GM10266 (cell line): ENCODE measurements at regions not wholly inside any gene's neighbourhood (a gene's known extent, or its start where the extent isn't known, plus 50 kb on each side); places are given as distances from the start of the nearest gene placed in this dataset.

Source experiments
- DNase-seq: peaks from one replicate; pipeline ENCODE4 v3.0.0; 2012; ENCODE audit errors: extremely low spot score
- TF ChIP-seq, protein P1 (sequence below): IDR thresholded peaks from 2 replicates; pipeline ENCODE4 v1.5.1; 2012; ENCODE audit warnings: mild to moderate bottlenecking, low read depth; ENCODE audit not compliant: control insufficient read depth, insufficient read depth; ENCODE audit errors: missing control alignments

DNA sequence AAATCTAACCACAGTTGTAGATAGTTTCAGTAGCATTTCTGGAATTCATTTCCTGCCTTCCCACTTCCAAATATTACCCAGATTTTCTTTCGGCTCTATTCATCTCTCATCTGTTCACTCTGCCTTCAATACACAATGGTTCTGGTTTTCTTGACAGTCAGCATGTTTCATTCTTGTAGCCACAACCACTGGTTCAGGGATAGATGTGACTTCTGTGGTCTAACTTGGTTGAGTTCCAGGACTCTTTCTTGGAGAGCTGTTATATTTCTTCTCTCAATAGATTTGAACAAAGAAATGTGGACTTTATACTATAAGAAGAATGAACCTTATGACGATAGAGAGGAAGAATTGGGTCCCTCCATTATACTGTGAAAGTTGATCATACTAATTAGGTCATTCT is 228.8 kb downstream of the NSUN3 start:
- TF ChIP-seq, protein P1, sequence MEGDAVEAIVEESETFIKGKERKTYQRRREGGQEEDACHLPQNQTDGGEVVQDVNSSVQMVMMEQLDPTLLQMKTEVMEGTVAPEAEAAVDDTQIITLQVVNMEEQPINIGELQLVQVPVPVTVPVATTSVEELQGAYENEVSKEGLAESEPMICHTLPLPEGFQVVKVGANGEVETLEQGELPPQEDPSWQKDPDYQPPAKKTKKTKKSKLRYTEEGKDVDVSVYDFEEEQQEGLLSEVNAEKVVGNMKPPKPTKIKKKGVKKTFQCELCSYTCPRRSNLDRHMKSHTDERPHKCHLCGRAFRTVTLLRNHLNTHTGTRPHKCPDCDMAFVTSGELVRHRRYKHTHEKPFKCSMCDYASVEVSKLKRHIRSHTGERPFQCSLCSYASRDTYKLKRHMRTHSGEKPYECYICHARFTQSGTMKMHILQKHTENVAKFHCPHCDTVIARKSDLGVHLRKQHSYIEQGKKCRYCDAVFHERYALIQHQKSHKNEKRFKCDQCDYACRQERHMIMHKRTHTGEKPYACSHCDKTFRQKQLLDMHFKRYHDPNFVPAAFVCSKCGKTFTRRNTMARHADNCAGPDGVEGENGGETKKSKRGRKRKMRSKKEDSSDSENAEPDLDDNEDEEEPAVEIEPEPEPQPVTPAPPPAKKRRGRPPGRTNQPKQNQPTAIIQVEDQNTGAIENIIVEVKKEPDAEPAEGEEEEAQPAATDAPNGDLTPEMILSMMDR: no peak
- no peak for DNase-seq

GRCh38 chr3:94292151-94292550 is 229.3 kb downstream of the NSUN3 start:
- no peak for DNase-seq
- TF ChIP-seq, protein P1: no peak

GRCh38 chr3:94293793-94294195 is 230.9 kb downstream of the NSUN3 start:
- DNase-seq: no peak
- TF ChIP-seq, protein P1: no peak

DNA sequence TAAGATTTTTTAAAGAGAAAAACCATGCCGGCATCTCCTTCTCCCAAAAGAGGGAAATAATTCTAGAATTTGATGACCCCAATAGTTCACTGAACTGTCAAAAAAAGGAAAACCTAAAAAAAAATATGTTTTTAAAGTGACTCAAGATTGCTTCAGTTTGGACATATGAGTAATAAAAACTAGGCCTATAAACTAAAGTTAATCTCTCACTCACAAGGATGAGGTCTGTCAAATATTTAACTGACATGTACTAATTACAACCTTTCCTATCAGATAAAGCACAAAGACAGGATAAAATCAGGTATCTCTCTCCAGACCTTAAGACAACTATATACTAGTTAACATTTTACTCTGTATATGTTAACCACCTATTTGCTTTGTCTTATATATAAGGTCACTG is 231.9 kb downstream of the NSUN3 start:
- TF ChIP-seq, protein P1: no peak
- DNase-seq: no peak

DNA sequence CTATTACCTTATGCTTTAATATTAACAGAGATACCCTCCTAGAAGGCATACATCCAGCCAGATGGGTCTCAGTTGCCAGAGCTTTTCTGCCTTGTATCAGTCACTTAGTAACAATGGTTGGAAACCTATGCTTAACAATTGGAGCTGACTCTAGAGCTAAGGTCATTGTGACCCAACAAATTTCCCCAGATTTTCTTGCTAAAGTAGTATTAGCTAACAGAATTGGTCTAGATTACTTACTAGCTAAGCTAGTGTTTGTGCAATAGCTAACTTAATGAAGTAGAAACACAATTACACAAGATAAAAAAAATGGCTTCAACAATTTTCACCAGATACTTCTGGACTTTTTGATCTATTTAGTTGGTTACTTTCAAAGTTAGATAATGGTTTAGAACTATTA is 236.9 kb downstream of the NSUN3 start:
- TF ChIP-seq, protein P1: no peak
- no peak for DNase-seq

GRCh38 chr3:94301366-94301765 is 238.5 kb downstream of the NSUN3 start:
- TF ChIP-seq, protein P1: no peak
- no peak for DNase-seq

DNA sequence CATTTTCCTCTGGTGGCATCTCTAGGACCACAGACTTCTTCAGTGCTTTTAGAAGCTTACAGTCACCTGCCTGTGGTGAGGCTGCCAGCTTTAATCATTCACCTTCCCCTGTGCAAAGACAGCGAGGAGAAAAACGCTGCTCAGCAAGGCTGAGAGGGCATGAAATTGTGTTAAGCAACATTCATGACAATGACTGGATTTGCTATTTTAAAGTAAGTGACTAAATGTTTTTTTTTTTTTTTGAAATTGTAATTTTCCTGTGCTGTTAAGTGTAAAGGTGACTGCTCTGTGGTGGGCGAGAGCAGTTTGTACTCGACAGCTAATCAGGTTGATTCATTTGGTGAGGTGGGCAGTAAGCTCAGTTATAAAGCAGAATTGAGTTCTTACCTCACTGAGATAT is 240.4 kb downstream of the NSUN3 start:
- no peak for DNase-seq
- TF ChIP-seq, protein P1: no peak
